Left forelimb (tissue), 1 donor: ENCODE measurements at regions not wholly inside any gene's neighbourhood (a gene's known extent, or its start where the extent isn't known, plus 50 kb on each side); places are given as distances from the start of the nearest gene placed in this dataset.

Source experiments
- DNase-seq: peaks from one replicate; pipeline ENCODE4 v3.0.0-alpha.2; 2018; ENCODE audit warnings: low spot score

DNA sequence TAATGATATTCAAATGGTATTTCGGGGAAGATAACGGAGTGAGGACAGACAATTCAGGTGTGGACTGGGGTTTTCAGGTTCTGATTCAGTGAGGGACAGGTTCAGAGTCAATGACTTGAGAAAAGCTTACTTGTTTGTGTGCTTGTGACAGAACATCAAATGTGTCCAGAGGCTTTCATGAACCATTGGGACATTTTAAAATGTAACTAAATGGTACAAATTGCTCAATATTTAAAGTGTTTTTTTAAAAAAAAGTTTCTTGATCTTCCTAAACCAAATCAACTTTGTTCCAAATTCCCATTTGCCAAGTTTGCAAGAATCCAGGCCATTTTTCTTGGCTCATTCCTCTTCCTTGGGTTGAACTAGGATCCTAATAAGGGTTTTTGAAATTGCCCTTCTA lies 59.4 kb upstream of the BZW1 start:
- no peak for DNase-seq

DNA sequence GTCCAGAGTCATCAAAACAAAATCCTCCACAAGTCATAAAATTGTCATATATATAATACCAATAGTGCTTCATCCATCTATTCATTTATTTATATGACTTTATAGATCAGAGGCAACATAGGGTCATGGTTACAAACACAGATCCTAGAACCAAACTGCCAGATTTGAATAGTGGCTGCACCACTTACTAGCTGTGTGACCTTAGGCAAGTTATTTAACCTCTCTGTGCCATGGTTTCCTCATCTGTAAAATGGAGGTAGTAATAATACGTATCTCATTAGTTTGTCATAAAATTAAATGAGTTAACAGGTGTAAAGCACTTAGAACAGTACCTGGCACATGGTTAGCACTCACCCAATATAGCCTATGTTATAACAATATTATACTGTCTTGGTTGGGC lies 58.9 kb upstream of the BZW1 start:
- DNase-seq, result no peak

DNA sequence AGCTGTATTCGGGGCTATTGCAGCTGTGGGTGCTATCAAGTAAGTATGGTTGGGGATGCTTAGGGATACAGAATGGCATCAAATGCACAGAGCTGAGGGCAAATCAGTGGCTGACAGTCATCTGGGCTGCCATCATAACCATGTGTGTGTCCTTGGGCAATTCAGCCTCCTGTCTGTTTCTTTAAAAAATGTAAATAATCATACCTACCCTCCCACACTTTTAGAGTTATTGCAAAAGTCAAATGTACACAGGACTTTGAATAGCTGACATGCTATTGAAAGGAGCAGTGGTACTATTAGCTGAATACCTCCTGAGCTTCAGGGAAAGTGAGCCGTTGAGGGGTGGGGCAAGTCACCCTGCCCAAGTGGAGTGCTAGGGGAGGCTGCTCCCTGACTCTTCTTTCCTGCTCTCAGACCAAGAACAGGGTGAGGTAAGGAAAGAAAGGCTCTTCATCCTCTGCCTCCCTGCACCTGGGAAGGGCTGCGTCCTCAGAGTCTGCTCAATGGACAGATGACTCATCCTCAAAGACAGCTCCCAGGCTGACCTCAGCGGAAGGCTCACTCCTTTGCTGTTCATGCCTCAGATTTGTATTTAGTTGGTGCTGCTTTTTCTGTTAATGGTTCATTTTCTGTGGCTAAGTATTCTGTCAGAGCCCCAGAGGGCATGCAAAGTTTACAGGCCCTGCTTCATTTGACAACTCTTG lies 54.9 kb upstream of the BZW1 start:
- DNase-seq, result no peak

- DNase-seq, result no peak
Observed at GRCh38 chr2:200757399-200757798, 54.3 kb upstream of the BZW1 start.

DNA sequence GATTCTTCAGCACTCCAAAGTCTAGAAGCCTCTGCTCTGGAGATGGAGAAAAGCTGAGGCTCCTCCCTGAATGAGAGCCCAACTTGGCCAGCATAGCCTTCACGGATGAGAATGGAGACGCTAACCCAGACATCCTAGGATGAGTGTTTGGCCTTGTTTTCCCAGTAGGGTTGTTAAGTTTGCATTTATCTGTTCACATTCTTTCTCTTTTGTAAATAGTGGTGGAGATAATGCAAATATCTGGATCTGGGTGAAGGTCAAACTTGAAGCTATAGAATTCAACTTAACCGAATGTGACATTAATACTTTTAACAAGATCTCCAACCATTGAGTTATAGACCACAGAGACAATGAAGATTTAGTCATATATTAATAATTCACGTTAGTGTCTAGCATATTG lies 53.4 kb upstream of the BZW1 start:
- no peak for DNase-seq

GRCh38 chr2:200761266-200761665 lies 50.4 kb upstream of the BZW1 start:
- no peak for DNase-seq
